H9 (cell line): ENCODE measurements at regions not wholly inside any gene's neighbourhood (a gene's known extent, or its start where the extent isn't known, plus 50 kb on each side); places are given as distances from the start of the nearest gene placed in this dataset.

Experiments used
- DNase-seq: peaks from one replicate; pipeline ENCODE4 v3.0.0-alpha.2; 2017
- H2AFZ ChIP-seq: one replicate; pipeline ENCODE4 v1.6.1; 2013; ENCODE audit warnings: mild to moderate bottlenecking, low read length, control low read depth, moderate library complexity
- H2AK5ac ChIP-seq: 2 replicates; pipeline ENCODE4 v1.6.1; 2013; ENCODE audit warnings: low read length, control low read depth, mixed read lengths; ENCODE audit not compliant: insufficient read length
- H2BK120ac ChIP-seq: one replicate; pipeline ENCODE4 v1.6.1; 2013; ENCODE audit warnings: low read depth, mild to moderate bottlenecking, low read length, control low read depth, inconsistent platforms; ENCODE audit not compliant: poor library complexity, severe bottlenecking
- H2BK12ac ChIP-seq: 2 replicates; pipeline ENCODE4 v1.6.1; 2013; ENCODE audit warnings: low read length, control low read depth, mixed read lengths, low read depth; ENCODE audit not compliant: insufficient read length
- H2BK15ac ChIP-seq: 2 replicates; pipeline ENCODE4 v1.6.1; 2013; ENCODE audit warnings: low read depth, low read length, control low read depth
- H2BK20ac ChIP-seq: one replicate; pipeline ENCODE4 v1.6.1; 2013; ENCODE audit warnings: low read depth, mild to moderate bottlenecking, low read length, control low read depth, inconsistent platforms; ENCODE audit not compliant: poor library complexity, severe bottlenecking
- H2BK5ac ChIP-seq: 2 replicates; pipeline ENCODE4 v1.6.1; 2013; ENCODE audit warnings: low read length, control low read depth, mixed read lengths; ENCODE audit not compliant: insufficient read length
- H3K14ac ChIP-seq: 2 replicates; pipeline ENCODE4 v1.6.1; 2013; ENCODE audit warnings: low read length, control low read depth; ENCODE audit not compliant: insufficient read depth
- H3K18ac ChIP-seq: 2 replicates; pipeline ENCODE4 v1.6.1; 2013; ENCODE audit warnings: low read depth, mild to moderate bottlenecking, mixed read lengths, low read length, control low read depth; ENCODE audit not compliant: insufficient read length
- H3K23ac ChIP-seq: 2 replicates; pipeline ENCODE4 v1.6.1; 2013; ENCODE audit warnings: low read length, control low read depth, mixed read lengths, low read depth; ENCODE audit not compliant: insufficient read length
- H3K23me2 ChIP-seq: 2 replicates; pipeline ENCODE4 v1.6.1; 2013; ENCODE audit warnings: low read depth, mild to moderate bottlenecking, mixed read lengths, low read length, control low read depth; ENCODE audit not compliant: insufficient read length, poor library complexity, severe bottlenecking
- H3K27ac ChIP-seq: 2 replicates; pipeline ENCODE4 v1.5.1; 2013; ENCODE audit warnings: low read length, control low read depth, mixed read lengths, low read depth; ENCODE audit not compliant: insufficient read length
- H3K27me3 ChIP-seq: 2 replicates; pipeline ENCODE4 v1.6.1; 2013; ENCODE audit warnings: low read length, control low read depth, inconsistent platforms; ENCODE audit not compliant: insufficient read depth
- H3K4ac ChIP-seq: 2 replicates; pipeline ENCODE4 v1.6.1; 2013; ENCODE audit warnings: low read depth, mild to moderate bottlenecking, control low read depth, inconsistent platforms, low read length, moderate library complexity
- H3K4me1 ChIP-seq: 2 replicates; pipeline ENCODE4 v1.6.1; 2013; ENCODE audit warnings: low read length, control low read depth, inconsistent platforms; ENCODE audit not compliant: insufficient read depth
- H3K4me2 ChIP-seq: 2 replicates; pipeline ENCODE4 v1.6.1; 2013; ENCODE audit warnings: low read length, control low read depth, mixed read lengths; ENCODE audit not compliant: insufficient read length, insufficient read depth
- H3K56ac ChIP-seq: 2 replicates; pipeline ENCODE4 v1.6.1; 2013; ENCODE audit warnings: low read depth, mild to moderate bottlenecking, mixed read lengths, low read length, control low read depth; ENCODE audit not compliant: insufficient read length
- H3K79me1 ChIP-seq: 2 replicates; pipeline ENCODE4 v1.6.1; 2013; ENCODE audit warnings: low read depth, mild to moderate bottlenecking, moderate library complexity, low read length, control low read depth, inconsistent platforms; ENCODE audit not compliant: insufficient read depth, poor library complexity, severe bottlenecking
- H3K79me2 ChIP-seq: 2 replicates; pipeline ENCODE4 v1.6.1; 2013; ENCODE audit warnings: low read length, control low read depth, inconsistent platforms; ENCODE audit not compliant: insufficient read depth
- H3K9ac ChIP-seq: 2 replicates; pipeline ENCODE4 v1.6.1; 2013; ENCODE audit warnings: low read length, control low read depth, mixed read lengths; ENCODE audit not compliant: insufficient read length; ENCODE audit errors: extremely low read depth
- H3K9me3 ChIP-seq: one replicate; pipeline ENCODE4 v1.6.1; 2013; ENCODE audit warnings: low read depth, low read length, inconsistent platforms; ENCODE audit not compliant: control insufficient read depth
- H3T11ph ChIP-seq: one replicate; pipeline ENCODE4 v1.6.1; 2013; ENCODE audit warnings: mild to moderate bottlenecking, low read length, control low read depth, inconsistent platforms
- H4K20me1 ChIP-seq: one replicate; pipeline ENCODE4 v1.6.1; 2013; ENCODE audit not compliant: control insufficient read depth, insufficient read length, insufficient read depth
- H4K5ac ChIP-seq: 2 replicates; pipeline ENCODE4 v1.6.1; 2013; ENCODE audit warnings: low read depth, mild to moderate bottlenecking, mixed read lengths, low read length, control low read depth; ENCODE audit not compliant: insufficient read length
- H4K8ac ChIP-seq: replicated peaks from 2 replicates; pipeline ENCODE4 v1.6.1; 2013; ENCODE audit warnings: low read length, control low read depth, mixed read lengths, low read depth; ENCODE audit not compliant: insufficient read length
- H4K91ac ChIP-seq: 2 replicates; pipeline ENCODE4 v1.6.1; 2013; ENCODE audit warnings: low read depth, mild to moderate bottlenecking, moderate library complexity, mixed read lengths, low read length, control low read depth; ENCODE audit not compliant: insufficient read length
- H3K27ac Mint-ChIP-seq, 3 experiments: 2 replicates in 2 of 3; 3 replicates in 1 of 3; pipeline ENCODE4 v1.8.0; 2020 to 2021; ENCODE audit warnings: mixed read lengths in 3 of 3, mild to moderate bottlenecking in 1 of 3, moderate library complexity in 1 of 3
- H3K27me3 Mint-ChIP-seq: 2 replicates; pipeline ENCODE4 v1.8.0; 2021; ENCODE audit warnings: low read depth, mild to moderate bottlenecking, moderate library complexity, mixed read lengths
- H3K36me3 Mint-ChIP-seq, 3 experiments: 2 replicates in 2 of 3; 3 replicates in 1 of 3; pipeline ENCODE4 v1.8.0; 2020 to 2021; ENCODE audit warnings: low read depth in 3 of 3, mixed read lengths in 3 of 3; ENCODE audit not compliant: insufficient read depth in 1 of 3
- H3K4me1 Mint-ChIP-seq, 2 experiments: 2 replicates each; pipeline ENCODE4 v1.8.0; 2020; ENCODE audit warnings: mixed read lengths in 2 of 2
- H3K4me3 Mint-ChIP-seq, 2 experiments: 2 replicates in 1 of 2; 3 replicates in 1 of 2; pipeline ENCODE4 v1.8.0; 2020 to 2021; ENCODE audit warnings: mild to moderate bottlenecking in 2 of 2, mixed read lengths in 2 of 2, moderate library complexity in 1 of 2
- H3K9me3 Mint-ChIP-seq, 2 experiments: 2 replicates in 1 of 2; 3 replicates in 1 of 2; pipeline ENCODE4 v1.8.0; 2020; ENCODE audit warnings: mild to moderate bottlenecking in 2 of 2, mixed read lengths in 2 of 2, moderate library complexity in 1 of 2
- TF ChIP-seq, protein P1 (sequence below): fragments of 200-600 bp; sonication (generic); conservative IDR thresholded peaks from 3 replicates; pipeline ENCODE4 v1.8.0; 2021; ENCODE audit warnings: antibody characterized with exemption, mild to moderate bottlenecking

DNA sequence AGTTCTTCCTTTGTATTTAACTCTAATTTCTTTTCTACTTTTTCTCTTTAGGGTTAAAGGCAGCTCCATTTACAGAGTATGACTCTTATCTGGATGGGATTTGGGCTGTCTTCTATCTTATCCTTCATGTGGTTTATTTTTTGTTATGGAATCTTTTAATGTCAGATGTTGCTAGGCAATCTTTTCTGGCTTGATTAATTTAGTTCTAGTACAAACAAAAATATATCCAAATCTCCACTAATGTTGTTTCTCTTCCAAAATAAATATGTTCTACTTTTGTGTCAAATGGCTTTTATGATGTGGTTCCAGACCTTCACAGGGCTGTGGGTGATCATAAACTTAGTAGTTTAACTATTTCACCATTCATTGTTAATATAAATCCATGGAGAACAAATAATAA, 246.9 kb downstream of the AHR start:
- H3K27ac Mint-ChIP-seq, result no peak overlapping the region
- no peak overlapping the region for H3K27ac ChIP-seq
- no peaks in the 10 kb centered on the region for H3K27me3 Mint-ChIP-seq

More for the DNA sequence above, 246.9 kb downstream of the AHR start:
- Histone ChIP-seq H3K27me3 (no peaks in the 10 kb centered on the region), H2BK5ac (no peak overlapping the region), H4K8ac (no peak overlapping the region), H2BK20ac (no peak overlapping the region), H2BK120ac (no peak overlapping the region), H3K23me2 (no peaks in the 10 kb centered on the region), H3K4me2 (no peak overlapping the region), H2AK5ac (no peak overlapping the region), H3K9ac (no peak overlapping the region), H2BK12ac (no peak overlapping the region), H4K91ac (no peak overlapping the region), H3K56ac (no peak overlapping the region), H2BK15ac (no peak overlapping the region), H3K23ac (no peak overlapping the region), H3K9me3 (no peaks in the 10 kb centered on the region), H3K79me1 (no peaks in the 10 kb centered on the region), H3K18ac (no peak overlapping the region), H3K4me1 (no peaks in the 10 kb centered on the region), H2AFZ (no peak overlapping the region), H3K4ac (no peak overlapping the region), H3K14ac (no peak overlapping the region), H4K20me1 (no peaks in the 10 kb centered on the region), H3K79me2 (no peaks in the 10 kb centered on the region), H4K5ac (no peak overlapping the region), H3T11ph (no peak overlapping the region)
- no peaks in the 10 kb centered on the region for H3K4me1 Mint-ChIP-seq
- H3K9me3 Mint-ChIP-seq, result no peaks in the 10 kb centered on the region
- TF ChIP-seq, protein P1, sequence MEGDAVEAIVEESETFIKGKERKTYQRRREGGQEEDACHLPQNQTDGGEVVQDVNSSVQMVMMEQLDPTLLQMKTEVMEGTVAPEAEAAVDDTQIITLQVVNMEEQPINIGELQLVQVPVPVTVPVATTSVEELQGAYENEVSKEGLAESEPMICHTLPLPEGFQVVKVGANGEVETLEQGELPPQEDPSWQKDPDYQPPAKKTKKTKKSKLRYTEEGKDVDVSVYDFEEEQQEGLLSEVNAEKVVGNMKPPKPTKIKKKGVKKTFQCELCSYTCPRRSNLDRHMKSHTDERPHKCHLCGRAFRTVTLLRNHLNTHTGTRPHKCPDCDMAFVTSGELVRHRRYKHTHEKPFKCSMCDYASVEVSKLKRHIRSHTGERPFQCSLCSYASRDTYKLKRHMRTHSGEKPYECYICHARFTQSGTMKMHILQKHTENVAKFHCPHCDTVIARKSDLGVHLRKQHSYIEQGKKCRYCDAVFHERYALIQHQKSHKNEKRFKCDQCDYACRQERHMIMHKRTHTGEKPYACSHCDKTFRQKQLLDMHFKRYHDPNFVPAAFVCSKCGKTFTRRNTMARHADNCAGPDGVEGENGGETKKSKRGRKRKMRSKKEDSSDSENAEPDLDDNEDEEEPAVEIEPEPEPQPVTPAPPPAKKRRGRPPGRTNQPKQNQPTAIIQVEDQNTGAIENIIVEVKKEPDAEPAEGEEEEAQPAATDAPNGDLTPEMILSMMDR, result no peak
- DNase-seq, result no peak
- H3K4me3 Mint-ChIP-seq, result no peak overlapping the region
- H3K36me3 Mint-ChIP-seq, result no peaks in the 10 kb centered on the region
